NCI-H1694 (cell line): ENCODE measurements at regions not wholly inside any gene's neighbourhood (a gene's known extent, or its start where the extent isn't known, plus 50 kb on each side); places are given as distances from the start of the nearest gene placed in this dataset.
"Not testable (repeated sequence)": the region's sequence is repeated elsewhere in the genome, so short reads cannot be mapped to it uniquely, and the experiment has no call there.

ENCODE experiments used
- DNase-seq: peaks from one replicate; lab custom pipeline; 2025; lab: John Stamatoyannopoulos, UW

- DNase-seq: not testable (repeated sequence)
Measured at GRCh38 chrX:95771198-95771597, 913.4 kb upstream of the DIAPH2 start.

GRCh38 chrX:95791876-95792275, 892.8 kb upstream of the DIAPH2 start:
- no peak for DNase-seq

DNA sequence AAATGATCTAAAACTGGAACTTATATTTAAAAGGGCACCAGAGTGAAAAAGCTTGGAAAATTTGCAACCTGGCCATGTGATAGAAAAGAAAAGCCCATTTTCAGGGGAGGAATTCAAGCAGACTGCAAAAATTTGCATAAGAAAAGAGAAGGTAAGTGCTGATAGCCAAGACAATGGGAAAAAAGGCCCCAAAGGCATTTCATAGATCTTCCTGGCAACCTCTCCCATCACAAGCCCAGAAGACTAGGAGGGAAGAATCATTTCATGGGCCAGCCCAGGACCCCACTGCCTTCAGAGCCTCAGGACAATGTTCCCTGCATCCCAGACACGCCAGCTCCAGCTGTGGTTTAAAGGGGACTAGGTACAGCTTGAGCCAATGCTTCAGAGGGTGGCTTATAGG, 887.3 kb upstream of the DIAPH2 start:
- no peak for DNase-seq

- DNase-seq: no peak
Measured at GRCh38 chrX:95823796-95824195, 860.8 kb upstream of the DIAPH2 start.

GRCh38 chrX:95835223-95835622, 849.4 kb upstream of the DIAPH2 start:
- no peak for DNase-seq

- DNase-seq: no peak
Measured at GRCh38 chrX:95836517-95836916, 848.1 kb upstream of the DIAPH2 start.

DNA sequence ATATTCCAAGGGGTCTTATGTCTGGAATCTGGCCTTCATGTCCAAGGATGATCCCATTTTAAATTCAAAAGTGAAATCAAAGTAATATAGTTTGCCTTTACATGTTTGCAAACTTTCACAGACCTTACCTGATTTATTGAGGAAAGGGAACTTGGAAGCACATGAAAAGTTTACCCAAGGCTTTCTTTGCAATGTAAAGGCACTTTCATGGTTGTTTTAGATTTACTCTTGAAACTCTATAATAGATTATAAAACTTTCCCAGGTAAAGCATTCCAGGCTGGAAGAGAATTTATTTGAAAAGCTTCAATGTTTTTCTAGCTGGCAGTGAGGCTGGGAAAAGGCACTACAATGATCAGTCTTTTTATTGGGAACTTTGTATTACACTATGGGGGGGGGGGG, 842.8 kb upstream of the DIAPH2 start:
- DNase-seq: no peak

GRCh38 chrX:95860127-95860526, 824.5 kb upstream of the DIAPH2 start:
- DNase-seq: no peak

GRCh38 chrX:95875661-95876060, 809.0 kb upstream of the DIAPH2 start:
- no peak for DNase-seq

GRCh38 chrX:95878874-95879273, 805.8 kb upstream of the DIAPH2 start:
- DNase-seq: no peak

DNA sequence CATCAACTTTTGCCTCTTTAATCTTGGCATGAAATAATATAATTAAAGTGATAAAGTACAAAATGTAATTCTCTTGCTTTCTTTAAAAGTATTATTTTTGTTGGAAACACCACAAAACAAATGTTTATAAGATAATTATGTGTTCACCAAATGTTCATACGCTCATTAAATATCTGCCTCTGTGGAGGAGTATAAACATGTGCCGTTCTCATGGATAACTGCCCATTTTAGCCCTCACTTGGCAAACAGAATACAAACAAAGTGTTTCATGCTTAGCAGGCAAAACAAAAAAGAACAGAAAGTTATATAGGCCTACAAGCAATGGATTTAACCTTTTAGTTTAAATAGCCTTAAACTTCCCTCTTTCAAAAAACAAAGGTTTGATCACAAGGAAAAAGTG, 800.5 kb upstream of the DIAPH2 start:
- peak; percentile 4 for DNase-seq

- DNase-seq: no peak
Measured at GRCh38 chrX:95885074-95885473, 799.6 kb upstream of the DIAPH2 start.

- DNase-seq: no peak
Measured at GRCh38 chrX:95889279-95889678, 795.4 kb upstream of the DIAPH2 start.

DNA sequence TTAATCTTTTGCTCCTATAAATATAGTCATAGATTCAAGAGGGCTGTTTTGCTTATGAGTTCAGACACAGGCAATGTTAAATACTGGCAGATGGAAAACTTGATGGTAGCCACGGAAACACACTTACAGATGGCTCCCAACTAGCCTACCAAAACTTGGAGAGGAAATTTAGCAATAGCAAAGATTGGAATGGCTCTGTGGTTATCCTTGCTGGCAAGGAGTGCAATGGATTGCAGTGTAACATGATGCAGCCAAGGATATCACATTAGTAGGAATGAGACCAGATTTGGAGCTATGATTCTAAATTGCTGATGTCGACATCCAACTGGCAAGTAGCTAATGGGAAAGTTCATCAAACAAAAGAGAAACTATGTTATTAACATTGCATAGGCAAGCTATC, 791.0 kb upstream of the DIAPH2 start:
- DNase-seq: no peak

DNA sequence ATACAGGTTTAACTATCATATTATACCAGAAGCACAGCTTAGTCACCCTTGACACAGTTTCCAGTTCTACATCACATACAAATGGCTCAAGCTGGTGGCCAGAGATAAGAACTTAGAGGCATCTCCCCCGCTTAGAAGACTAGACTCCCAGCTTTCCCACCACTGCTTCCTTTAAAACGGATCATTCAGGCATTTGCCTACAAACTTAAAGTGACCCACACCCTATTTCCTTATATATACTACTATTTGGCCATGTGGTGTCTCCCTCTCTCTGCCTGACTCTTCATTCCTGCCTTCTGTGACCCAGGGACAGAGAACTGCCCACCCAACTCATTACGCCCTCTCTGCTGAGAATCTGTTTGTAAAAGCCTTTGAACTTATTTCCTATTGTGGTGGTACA, 781.2 kb upstream of the DIAPH2 start:
- no peak for DNase-seq

DNA sequence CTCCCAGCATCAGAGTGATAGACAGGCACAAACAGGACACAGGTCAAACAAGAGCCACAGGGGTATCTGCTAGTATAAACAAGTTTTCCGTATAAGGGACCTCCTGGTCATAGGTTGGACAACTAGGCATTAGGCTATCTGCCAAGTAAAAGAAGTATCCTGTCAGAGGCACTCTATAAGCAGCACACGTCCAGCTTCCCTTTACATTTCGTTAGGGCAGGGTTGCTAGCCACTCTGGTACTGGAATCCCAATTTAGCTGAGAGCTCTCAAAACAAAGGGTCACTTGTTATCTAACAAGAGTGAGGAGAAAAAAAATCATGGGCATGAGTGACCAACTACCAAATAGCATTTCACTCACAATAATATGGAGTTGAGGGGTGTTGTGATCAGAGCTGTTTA, 780.7 kb upstream of the DIAPH2 start:
- DNase-seq: no peak

GRCh38 chrX:95907081-95907480, 777.6 kb upstream of the DIAPH2 start:
- DNase-seq: no peak

DNA sequence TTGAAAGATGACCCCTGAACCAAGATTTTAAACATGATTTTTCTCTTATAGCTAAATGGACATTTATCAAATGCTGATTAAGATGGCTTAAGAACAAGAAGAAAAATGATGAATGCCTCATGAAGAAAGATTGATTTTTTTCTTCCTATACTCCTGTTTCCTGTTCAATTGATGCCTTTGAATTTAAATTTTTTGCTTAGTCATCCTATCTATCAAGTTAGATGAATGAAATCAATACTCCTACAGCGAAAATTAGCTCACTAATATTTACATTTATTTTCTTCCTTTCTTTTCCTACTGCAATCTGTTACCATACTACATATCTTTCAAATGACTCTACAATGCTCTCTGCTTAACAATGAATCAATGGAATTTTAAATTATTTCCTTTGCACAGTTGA, 773.6 kb upstream of the DIAPH2 start:
- DNase-seq: no peak

- no peak for DNase-seq
Measured at GRCh38 chrX:95919605-95920004, 765.0 kb upstream of the DIAPH2 start.

DNA sequence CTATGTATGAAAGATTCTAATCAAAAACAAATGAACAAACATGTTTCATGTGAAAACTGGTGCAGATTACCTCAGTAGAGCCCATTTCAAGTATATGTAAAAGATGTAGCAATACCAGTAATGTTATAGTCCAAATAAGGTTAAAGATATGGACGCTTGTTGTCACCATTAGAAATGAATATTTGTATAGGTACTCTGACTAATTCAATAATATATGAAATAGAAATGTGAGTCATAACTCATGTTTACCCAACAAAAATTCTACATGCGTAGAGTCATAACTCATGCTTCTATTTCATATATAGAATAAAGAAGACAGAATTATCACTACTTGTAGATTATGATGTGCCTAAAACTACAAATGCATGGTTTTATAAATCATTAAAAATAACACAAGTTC, 739.1 kb upstream of the DIAPH2 start:
- no peak for DNase-seq

GRCh38 chrX:95949588-95949987, 735.1 kb upstream of the DIAPH2 start:
- DNase-seq: no peak

- no peak for DNase-seq
Measured at GRCh38 chrX:95950679-95951078, 734.0 kb upstream of the DIAPH2 start.

GRCh38 chrX:95953564-95953963, 731.1 kb upstream of the DIAPH2 start:
- no peak for DNase-seq

DNA sequence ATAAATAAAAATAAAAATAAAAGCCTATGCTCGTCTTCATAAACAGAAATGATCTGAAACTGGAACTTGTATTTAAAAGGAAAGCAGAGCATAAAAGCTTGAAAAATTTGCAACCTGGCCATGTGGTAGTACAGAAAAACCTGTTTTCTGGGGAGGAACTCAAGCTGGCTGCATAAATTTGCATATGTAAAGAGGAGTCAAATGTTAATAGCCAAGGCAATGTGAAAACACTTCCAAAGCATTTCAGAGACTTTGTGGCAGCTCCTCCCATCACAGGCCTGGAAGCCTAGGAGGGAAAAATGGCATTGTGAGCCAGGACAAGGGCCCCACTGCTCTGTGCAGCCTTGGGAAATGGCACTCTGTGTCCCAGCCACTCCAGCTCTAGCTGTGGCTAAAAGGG, 727.9 kb upstream of the DIAPH2 start:
- DNase-seq: no peak

DNA sequence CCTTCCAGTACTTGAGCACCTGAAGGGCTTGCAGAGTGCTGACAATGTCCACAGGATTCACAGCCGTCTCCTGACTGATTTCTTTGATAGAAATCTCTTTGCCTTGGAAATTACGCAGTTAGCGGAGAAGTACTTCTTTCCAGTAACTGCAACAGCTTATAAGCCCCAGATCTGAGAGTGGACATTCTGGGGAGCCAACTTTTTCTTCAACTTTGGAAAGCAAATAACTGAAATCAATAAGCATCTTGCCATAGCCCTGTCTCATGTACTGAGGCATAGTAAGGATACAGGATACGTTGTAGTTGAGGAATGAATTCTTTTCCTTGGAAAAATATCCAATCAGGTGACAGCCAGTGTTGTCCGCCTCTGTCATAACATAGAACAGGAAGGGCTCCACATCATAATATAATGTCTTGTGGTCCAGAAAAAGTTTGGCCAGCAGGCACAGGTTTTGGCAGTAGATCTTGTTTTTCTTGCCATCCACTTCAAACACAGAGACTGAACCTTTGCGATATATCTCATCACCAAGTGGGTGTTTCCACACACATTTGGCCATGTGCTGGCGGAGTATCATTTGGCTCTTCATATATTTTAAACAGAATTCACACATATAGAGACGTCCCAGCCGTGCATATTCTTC, 711.1 kb upstream of the DIAPH2 start:
- DNase-seq: not testable (repeated sequence)
